ENCODE measurements at regions not wholly inside any gene's neighbourhood (a gene's known extent, or its start where the extent isn't known, plus 50 kb on each side); places are given as distances from the start of the nearest gene placed in this dataset.

DNA sequence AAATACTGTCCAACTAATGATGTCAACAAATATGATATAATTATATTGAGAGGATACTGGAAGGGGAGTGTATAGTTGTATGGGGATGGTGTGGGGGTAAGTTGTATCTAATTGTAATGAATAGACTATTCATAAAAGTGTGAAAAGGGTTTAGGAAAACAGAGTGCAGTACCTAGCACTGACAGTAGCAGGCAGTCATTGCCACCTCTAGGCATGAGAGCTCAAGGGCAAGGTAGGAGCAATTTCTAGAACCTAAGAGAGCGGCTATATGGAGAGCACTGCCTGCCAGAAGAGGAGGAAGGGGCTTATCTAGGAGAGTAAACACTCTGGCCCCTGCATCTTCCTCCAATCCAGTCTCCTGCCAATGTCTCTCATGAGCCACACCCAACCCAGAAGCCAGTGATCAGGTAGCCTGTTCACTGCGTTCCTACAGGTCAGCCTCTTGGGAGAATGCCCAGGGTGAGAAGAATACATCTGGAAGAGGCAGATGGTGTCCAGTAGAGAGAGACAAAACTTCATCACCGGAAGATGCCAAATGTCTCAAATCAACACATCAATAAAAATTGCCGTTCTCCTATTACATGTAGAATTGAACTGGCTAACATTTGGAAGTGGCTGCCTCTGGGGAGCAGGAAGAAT, 200.0 kb downstream of the LY86 start:
- H3K4me1 ChIP-seq (ENCODE audit: control insufficient read depth, extremely low read depth, insufficient read depth, low read length): no peaks in the 10 kb centered on the region
- no peak overlapping the region for H3K4me3 ChIP-seq (replicated peaks in 1 of 3; ENCODE audit: insufficient read depth in 1 of 3, low read depth in 1 of 3, low read length in 3 of 3)
- intact Hi-C loops (cut with micrococcal nuclease) (loop anchor here (1.0 to 5.0 kb wide), 4 partner anchors 91 to 455 kb away; no protein-coding TSS in a partner anchor), dilution Hi-C loops (cut with MboI; ENCODE audit: extremely low pct_ligation_motif_present, low sequenced_read_pairs) (no loop called here)
- no peaks in the 10 kb centered on the region for H3K9me3 ChIP-seq (replicated peaks; ENCODE audit: control insufficient read depth, insufficient read depth, low read length)
- H3K27me3 ChIP-seq (ENCODE audit: control insufficient read depth in 2 of 2, insufficient read depth in 2 of 2, low read length in 2 of 2): peaks cover 0 to 6% of the 10 kb centered on the region in 2 experiments
- H3K79me2 ChIP-seq (ENCODE audit: control insufficient read depth, insufficient read depth, low read length): no peaks in the 10 kb centered on the region
- H3K27ac ChIP-seq (ENCODE audit: insufficient read depth, low read depth, low read length): no peak overlapping the region
- DNase-seq (ENCODE audit: low read depth, low spot score) (peak; percentile 30), FAIRE-seq (no peak)
- no peak overlapping the region for H3K9ac ChIP-seq (replicated peaks; ENCODE audit: extremely low read depth, insufficient read depth, low read length)
- POLR2A ChIA-PET: no interaction called here
- CTCF ChIA-PET: interaction anchor here (0.6 to 1.7 kb wide), 13 partner anchors 12 to 450 kb away, joined by 3 to 6 read pairs (median 3); no protein-coding TSS in a partner anchor
- H3K4me2 ChIP-seq (ENCODE audit: insufficient read depth, low read length): no peak overlapping the region
- no peaks in the 10 kb centered on the region for H4K20me1 ChIP-seq (replicated peaks; ENCODE audit: control insufficient read depth, extremely low read depth, insufficient read depth, low read length)
- TF ChIP-seq, protein P1, sequence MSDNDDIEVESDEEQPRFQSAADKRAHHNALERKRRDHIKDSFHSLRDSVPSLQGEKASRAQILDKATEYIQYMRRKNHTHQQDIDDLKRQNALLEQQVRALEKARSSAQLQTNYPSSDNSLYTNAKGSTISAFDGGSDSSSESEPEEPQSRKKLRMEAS (IDR thresholded peaks at IDR 0.05; ENCODE audit: insufficient read depth, insufficient read length): no peak
- TF ChIP-seq, protein P2, sequence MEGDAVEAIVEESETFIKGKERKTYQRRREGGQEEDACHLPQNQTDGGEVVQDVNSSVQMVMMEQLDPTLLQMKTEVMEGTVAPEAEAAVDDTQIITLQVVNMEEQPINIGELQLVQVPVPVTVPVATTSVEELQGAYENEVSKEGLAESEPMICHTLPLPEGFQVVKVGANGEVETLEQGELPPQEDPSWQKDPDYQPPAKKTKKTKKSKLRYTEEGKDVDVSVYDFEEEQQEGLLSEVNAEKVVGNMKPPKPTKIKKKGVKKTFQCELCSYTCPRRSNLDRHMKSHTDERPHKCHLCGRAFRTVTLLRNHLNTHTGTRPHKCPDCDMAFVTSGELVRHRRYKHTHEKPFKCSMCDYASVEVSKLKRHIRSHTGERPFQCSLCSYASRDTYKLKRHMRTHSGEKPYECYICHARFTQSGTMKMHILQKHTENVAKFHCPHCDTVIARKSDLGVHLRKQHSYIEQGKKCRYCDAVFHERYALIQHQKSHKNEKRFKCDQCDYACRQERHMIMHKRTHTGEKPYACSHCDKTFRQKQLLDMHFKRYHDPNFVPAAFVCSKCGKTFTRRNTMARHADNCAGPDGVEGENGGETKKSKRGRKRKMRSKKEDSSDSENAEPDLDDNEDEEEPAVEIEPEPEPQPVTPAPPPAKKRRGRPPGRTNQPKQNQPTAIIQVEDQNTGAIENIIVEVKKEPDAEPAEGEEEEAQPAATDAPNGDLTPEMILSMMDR (IDR thresholded peaks at IDR 0.05; ENCODE audit: extremely low read depth in 1 of 2, insufficient read depth in 1 of 2, low read depth in 1 of 2, low read length in 2 of 2): peak; percentile 43 to 60
- no peaks in the 10 kb centered on the region for H3K9me1 ChIP-seq (replicated peaks; ENCODE audit: control insufficient read depth, extremely low read depth, insufficient read depth, low read length)
- H2AFZ ChIP-seq (ENCODE audit: low read depth, low read length): no peak overlapping the region
- no TSS peak for BruUV-seq (replicated peaks)
- H3K36me3 ChIP-seq (ENCODE audit: control insufficient read depth in 2 of 2, extremely low read depth in 1 of 2, insufficient read depth in 2 of 2, low read length in 2 of 2): no peaks in the 10 kb centered on the region

DNA sequence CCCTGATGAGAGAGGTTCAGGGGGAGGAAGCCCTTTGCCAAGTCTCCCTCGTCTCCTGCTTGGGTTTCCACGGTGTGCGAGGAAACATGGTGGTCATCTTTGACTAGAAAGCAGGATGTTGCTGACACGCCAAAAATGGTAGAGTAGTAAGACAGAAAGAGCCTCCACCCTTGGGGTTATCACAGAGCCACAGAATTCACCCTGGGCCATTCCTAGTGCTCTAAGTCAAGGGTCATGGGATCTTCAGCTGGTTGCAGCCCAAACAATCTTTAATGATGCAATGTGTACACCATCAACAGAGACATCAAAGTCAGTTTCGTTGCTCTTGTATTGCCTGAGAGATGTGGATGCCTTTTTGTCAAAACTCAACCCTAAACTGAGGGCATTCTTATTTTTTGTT, 201.9 kb downstream of the LY86 start:
- Histone ChIP-seq H3K9me1 (replicated peaks; ENCODE audit: control insufficient read depth, extremely low read depth, insufficient read depth, low read length) (no peaks in the 10 kb centered on the region), H3K4me3 (replicated peaks in 1 of 3; ENCODE audit: insufficient read depth in 1 of 3, low read depth in 1 of 3, low read length in 3 of 3) (no peak overlapping the region), H3K9ac (replicated peaks; ENCODE audit: extremely low read depth, insufficient read depth, low read length) (no peak overlapping the region), H3K27ac (ENCODE audit: insufficient read depth, low read depth, low read length) (no peak overlapping the region), H3K79me2 (ENCODE audit: control insufficient read depth, insufficient read depth, low read length) (no peaks in the 10 kb centered on the region), H3K4me2 (ENCODE audit: insufficient read depth, low read length) (no peak overlapping the region), H3K9me3 (replicated peaks; ENCODE audit: control insufficient read depth, insufficient read depth, low read length) (no peaks in the 10 kb centered on the region), H2AFZ (ENCODE audit: low read depth, low read length) (no peak overlapping the region), H3K27me3 (ENCODE audit: control insufficient read depth in 2 of 2, insufficient read depth in 2 of 2, low read length in 2 of 2) (peaks cover 0 to 6% of the 10 kb centered on the region in 2 experiments), H3K4me1 (ENCODE audit: control insufficient read depth, extremely low read depth, insufficient read depth, low read length) (no peaks in the 10 kb centered on the region), H4K20me1 (replicated peaks; ENCODE audit: control insufficient read depth, extremely low read depth, insufficient read depth, low read length) (no peaks in the 10 kb centered on the region), H3K36me3 (ENCODE audit: control insufficient read depth in 2 of 2, extremely low read depth in 1 of 2, insufficient read depth in 2 of 2, low read length in 2 of 2) (no peaks in the 10 kb centered on the region)
- no peak for TF ChIP-seq FOS (IDR thresholded peaks at IDR 0.05; ENCODE audit: borderline replicate concordance, insufficient read depth, low read length)
- no peak for TF ChIP-seq JUN (IDR thresholded peaks at IDR 0.05; ENCODE audit: borderline replicate concordance, insufficient read depth, insufficient read length, low read depth)
- no peak for TF ChIP-seq GATA2 (IDR thresholded peaks at IDR 0.05; ENCODE audit: insufficient read depth, insufficient read length, low read depth, low read length)
- no peak for TF ChIP-seq POLR2AphosphoS5 (IDR thresholded peaks at IDR 0.05; ENCODE audit: insufficient read depth, low read depth, low read length)
- TF ChIP-seq, protein P1 (IDR thresholded peaks at IDR 0.05; ENCODE audit: insufficient read depth, insufficient read length): no peak
- TF ChIP-seq EZH2 (IDR thresholded peaks at IDR 0.05; ENCODE audit: borderline replicate concordance, low read depth, low read length, severe bottlenecking): no peak
- TF ChIP-seq, protein P2 (IDR thresholded peaks at IDR 0.05; ENCODE audit: extremely low read depth in 1 of 2, insufficient read depth in 1 of 2, low read depth in 1 of 2, low read length in 2 of 2): no peak
- TF ChIP-seq POLR2A (IDR thresholded peaks at IDR 0.05; ENCODE audit: low read depth, low read length): no peak
- no peak for TF ChIP-seq MYC (IDR thresholded peaks at IDR 0.05; ENCODE audit: low read depth, low read length)
- POLR2A ChIA-PET: no interaction called here
- intact Hi-C loops (cut with micrococcal nuclease): no loop called here
- no TSS peak for BruUV-seq (replicated peaks)
- dilution Hi-C loops (cut with MboI; ENCODE audit: extremely low pct_ligation_motif_present, low sequenced_read_pairs): no loop called here
- CTCF ChIA-PET: no interaction called here
- DNase-seq (ENCODE audit: low read depth, low spot score): no peak
- no peak for FAIRE-seq
